ENCODE measurements at regions not wholly inside any gene's neighbourhood (a gene's known extent, or its start where the extent isn't known, plus 50 kb on each side); places are given as distances from the start of the nearest gene placed in this dataset.
A peak's percentile ranks its signal among the peaks of the same experiment; 100 is the strongest.

DNA sequence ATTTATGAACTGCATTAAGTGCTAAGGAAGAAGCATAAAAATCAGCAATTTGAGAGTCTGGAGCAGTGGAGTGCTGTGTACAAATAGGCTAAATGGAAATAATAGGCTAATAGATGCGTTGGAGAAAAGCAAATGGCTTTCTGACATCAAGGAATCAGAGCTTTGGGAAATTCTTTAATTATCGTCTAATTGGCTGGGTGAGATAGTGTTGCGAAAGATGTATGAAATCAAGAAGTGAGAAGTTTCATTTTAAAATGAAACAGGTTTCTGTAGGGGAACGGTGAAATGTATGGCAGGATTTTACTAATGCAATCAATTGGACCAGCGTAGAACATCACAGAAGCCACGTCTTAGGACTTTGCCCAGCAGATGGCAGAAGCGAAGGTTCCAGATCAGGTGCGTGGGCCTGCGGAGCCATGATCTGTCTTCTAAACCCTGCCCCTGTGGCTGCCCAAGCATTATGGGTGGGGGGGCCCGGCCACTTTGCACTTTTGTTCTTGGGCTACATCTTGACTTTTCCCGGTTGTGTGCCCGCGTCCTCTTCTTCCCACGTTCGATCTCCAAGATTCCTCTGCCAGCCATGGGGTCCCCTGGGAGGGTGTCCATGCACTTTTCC lies 118.5 kb upstream of the SHISA3 start:
- 100% methylated on average over 1 of the region's 15 CpGs for WGBS (ENCODE audit: extremely low coverage, insufficient coverage, insufficient read length)
- Histone ChIP-seq H3K79me2 (ENCODE audit: control insufficient read depth, insufficient read depth, low read length, poor library complexity) (no peaks in the 10 kb centered on the region), H3K4me1 (ENCODE audit: control insufficient read depth in 1 of 2, insufficient read depth in 2 of 2, low read length in 2 of 2) (no peaks in the 10 kb centered on the region), H2BK120ac (ENCODE audit: insufficient read depth, low read length, poor library complexity) (no peak overlapping the region), H4K12ac (ENCODE audit: low read depth, low read length) (no peak overlapping the region), H4K8ac (ENCODE audit: low read depth, low read length) (no peak overlapping the region), H3K79me1 (ENCODE audit: low read length) (no peaks in the 10 kb centered on the region), H3K4ac (ENCODE audit: low read depth, low read length) (no peak overlapping the region), H2AFZ (ENCODE audit: insufficient read depth, low read length, poor library complexity) (no peak overlapping the region), H3K27me3 (ENCODE audit: insufficient read depth, low read length) (no peaks in the 10 kb centered on the region), H3K14ac (ENCODE audit: low read length) (no peak overlapping the region), H3K27ac (ENCODE audit: low read depth, low read length) (no peak overlapping the region), H3K23ac (ENCODE audit: low read length) (no peak overlapping the region), H3K4me2 (ENCODE audit: low read length) (no peak overlapping the region), H4K91ac (ENCODE audit: low read depth, low read length) (no peak overlapping the region), H3K36me3 (ENCODE audit: control insufficient read depth in 1 of 2, insufficient read depth in 2 of 2, low read length in 2 of 2) (no peaks in the 10 kb centered on the region), H2AK5ac (ENCODE audit: low read length) (no peak overlapping the region), H3K18ac (ENCODE audit: low read length) (no peak overlapping the region), H3K9ac (ENCODE audit: low read length) (no peak overlapping the region), H3K4me3 (ENCODE audit: low read depth, low read length) (no peak overlapping the region), H2BK12ac (ENCODE audit: low read length) (no peak overlapping the region), H3K9me3 (ENCODE audit: insufficient read depth, low read depth, low read length) (no peaks in the 10 kb centered on the region), H2BK5ac (ENCODE audit: low read depth, low read length, poor library complexity) (no peak overlapping the region)
- no peak for DNase-seq

DNA sequence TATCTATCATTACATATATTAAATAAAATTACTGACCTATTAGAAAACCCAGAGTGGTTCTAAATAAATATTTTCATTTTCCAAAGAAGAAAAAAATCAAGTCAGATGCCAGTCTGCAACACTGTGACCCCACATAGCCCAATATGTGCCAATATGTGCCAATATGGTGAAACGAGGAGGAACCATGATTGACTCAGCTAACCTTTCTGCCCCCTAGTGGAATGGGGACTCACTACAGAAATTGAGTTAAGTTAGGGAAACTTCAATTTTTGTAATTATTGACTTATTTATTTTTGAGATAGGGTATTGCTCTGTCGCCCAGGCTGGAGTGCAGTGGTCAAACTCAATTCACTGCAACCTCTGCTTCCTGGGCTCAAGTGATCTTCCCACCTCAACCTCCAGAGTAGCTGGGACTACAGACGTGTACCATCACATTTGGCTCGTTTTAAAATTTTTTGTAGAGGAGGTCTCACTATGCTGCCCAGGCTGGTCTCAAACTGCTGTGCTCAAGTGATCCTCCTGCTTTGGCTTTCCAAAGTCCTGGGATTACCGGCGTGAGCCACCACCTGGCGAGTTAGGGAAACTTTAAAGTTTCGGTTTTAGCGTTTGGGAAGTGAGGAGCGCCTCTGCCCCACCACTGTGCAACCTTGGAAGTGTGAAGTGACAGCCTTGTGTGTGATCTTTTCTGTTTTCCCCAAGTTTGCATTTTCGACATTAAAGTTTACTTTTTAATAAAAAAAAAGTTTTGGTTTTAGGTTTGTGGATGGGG lies 116.8 kb upstream of the SHISA3 start:
- no peak overlapping the region for H3K18ac ChIP-seq (ENCODE audit: low read length)
- no peaks in the 10 kb centered on the region for H3K9me3 ChIP-seq (ENCODE audit: insufficient read depth, low read depth, low read length)
- no peak overlapping the region for H2BK5ac ChIP-seq (ENCODE audit: low read depth, low read length, poor library complexity)
- no peak overlapping the region for H3K9ac ChIP-seq (ENCODE audit: low read length)
- H2AK5ac ChIP-seq (ENCODE audit: low read length) = no peak overlapping the region
- no peak overlapping the region for H2BK12ac ChIP-seq (ENCODE audit: low read length)
- no peak overlapping the region for H3K23ac ChIP-seq (ENCODE audit: low read length)
- H3K4ac ChIP-seq (ENCODE audit: low read depth, low read length) = no peak overlapping the region
- H2AFZ ChIP-seq (ENCODE audit: insufficient read depth, low read length, poor library complexity) = no peak overlapping the region
- no peak overlapping the region for H3K27ac ChIP-seq (ENCODE audit: low read depth, low read length)
- no peak overlapping the region for H3K14ac ChIP-seq (ENCODE audit: low read length)
- H3K4me1 ChIP-seq (ENCODE audit: control insufficient read depth in 1 of 2, insufficient read depth in 2 of 2, low read length in 2 of 2) = no peaks in the 10 kb centered on the region
- H2BK120ac ChIP-seq (ENCODE audit: insufficient read depth, low read length, poor library complexity) = no peak overlapping the region
- no peaks in the 10 kb centered on the region for H3K36me3 ChIP-seq (ENCODE audit: control insufficient read depth in 1 of 2, insufficient read depth in 2 of 2, low read length in 2 of 2)
- no peaks in the 10 kb centered on the region for H3K27me3 ChIP-seq (ENCODE audit: insufficient read depth, low read length)
- no CpG with 5 or more reads among the region's 11 CpGs for WGBS (ENCODE audit: extremely low coverage, insufficient coverage, insufficient read length)
- peak in 1 of 2 donors; percentile 52 for DNase-seq
- H3K4me2 ChIP-seq (ENCODE audit: low read length) = no peak overlapping the region
- H4K8ac ChIP-seq (ENCODE audit: low read depth, low read length) = no peak overlapping the region
- H3K4me3 ChIP-seq (ENCODE audit: low read depth, low read length) = no peak overlapping the region
- no peaks in the 10 kb centered on the region for H3K79me1 ChIP-seq (ENCODE audit: low read length)
- no peak overlapping the region for H4K91ac ChIP-seq (ENCODE audit: low read depth, low read length)
- no peaks in the 10 kb centered on the region for H3K79me2 ChIP-seq (ENCODE audit: control insufficient read depth, insufficient read depth, low read length, poor library complexity)
- no peak overlapping the region for H4K12ac ChIP-seq (ENCODE audit: low read depth, low read length)

DNA sequence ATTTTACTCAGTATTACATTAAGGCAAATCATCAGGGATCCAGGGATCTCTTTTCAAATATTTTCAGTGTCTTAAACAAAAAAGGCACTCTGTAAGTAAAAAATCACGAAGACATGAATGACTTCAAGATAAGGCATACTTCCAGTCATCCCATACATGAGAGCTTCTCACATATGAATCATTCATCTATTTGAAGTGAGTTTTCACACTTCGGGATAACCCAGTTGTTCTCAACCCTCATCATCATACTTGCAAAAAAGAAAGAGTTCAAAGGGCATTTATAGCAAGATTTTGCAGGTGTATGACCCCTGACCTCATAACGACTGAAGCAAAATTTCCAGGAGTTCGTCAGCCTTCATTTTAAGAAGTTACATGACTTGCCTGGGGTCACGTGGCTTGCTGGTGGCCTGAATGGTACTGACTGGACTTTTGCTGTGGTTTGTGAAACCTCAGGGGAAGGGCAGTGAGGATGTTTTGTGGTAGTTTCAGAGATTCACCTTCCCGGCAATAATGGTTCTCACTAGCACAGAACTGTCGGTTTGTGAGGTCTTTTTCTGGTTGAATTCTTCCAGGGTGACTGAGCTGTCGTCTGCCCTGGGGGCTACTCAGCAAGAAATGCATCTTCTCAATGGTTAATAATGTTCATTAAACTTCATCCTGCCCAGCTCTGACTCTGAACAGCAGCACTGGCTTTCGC lies 115.8 kb upstream of the SHISA3 start:
- Histone ChIP-seq H2BK5ac (ENCODE audit: low read depth, low read length, poor library complexity) (no peak overlapping the region), H4K91ac (ENCODE audit: low read depth, low read length) (no peak overlapping the region), H2AFZ (ENCODE audit: insufficient read depth, low read length, poor library complexity) (no peak overlapping the region), H3K4me2 (ENCODE audit: low read length) (peak overlapping the region; percentile 34), H2BK12ac (ENCODE audit: low read length) (no peak overlapping the region), H2AK5ac (ENCODE audit: low read length) (no peak overlapping the region), H3K79me2 (ENCODE audit: control insufficient read depth, insufficient read depth, low read length, poor library complexity) (no peaks in the 10 kb centered on the region), H3K23ac (ENCODE audit: low read length) (no peak overlapping the region), H3K9ac (ENCODE audit: low read length) (no peak overlapping the region), H3K18ac (ENCODE audit: low read length) (no peak overlapping the region), H4K12ac (ENCODE audit: low read depth, low read length) (no peak overlapping the region), H3K14ac (ENCODE audit: low read length) (no peak overlapping the region), H3K9me3 (ENCODE audit: insufficient read depth, low read depth, low read length) (no peaks in the 10 kb centered on the region), H4K8ac (ENCODE audit: low read depth, low read length) (no peak overlapping the region), H3K27me3 (ENCODE audit: insufficient read depth, low read length) (no peaks in the 10 kb centered on the region), H3K27ac (ENCODE audit: low read depth, low read length) (no peak overlapping the region), H3K4me3 (ENCODE audit: low read depth, low read length) (no peak overlapping the region), H3K4me1 (ENCODE audit: control insufficient read depth in 1 of 2, insufficient read depth in 2 of 2, low read length in 2 of 2) (no peaks in the 10 kb centered on the region), H3K4ac (ENCODE audit: low read depth, low read length) (no peak overlapping the region), H3K36me3 (ENCODE audit: control insufficient read depth in 1 of 2, insufficient read depth in 2 of 2, low read length in 2 of 2) (no peaks in the 10 kb centered on the region), H2BK120ac (ENCODE audit: insufficient read depth, low read length, poor library complexity) (no peak overlapping the region), H3K79me1 (ENCODE audit: low read length) (no peaks in the 10 kb centered on the region)
- DNase-seq = peak in 1 of 2 donors; percentile 2
- no CpG with 5 or more reads among the region's 9 CpGs for WGBS (ENCODE audit: extremely low coverage, insufficient coverage, insufficient read length)

DNA sequence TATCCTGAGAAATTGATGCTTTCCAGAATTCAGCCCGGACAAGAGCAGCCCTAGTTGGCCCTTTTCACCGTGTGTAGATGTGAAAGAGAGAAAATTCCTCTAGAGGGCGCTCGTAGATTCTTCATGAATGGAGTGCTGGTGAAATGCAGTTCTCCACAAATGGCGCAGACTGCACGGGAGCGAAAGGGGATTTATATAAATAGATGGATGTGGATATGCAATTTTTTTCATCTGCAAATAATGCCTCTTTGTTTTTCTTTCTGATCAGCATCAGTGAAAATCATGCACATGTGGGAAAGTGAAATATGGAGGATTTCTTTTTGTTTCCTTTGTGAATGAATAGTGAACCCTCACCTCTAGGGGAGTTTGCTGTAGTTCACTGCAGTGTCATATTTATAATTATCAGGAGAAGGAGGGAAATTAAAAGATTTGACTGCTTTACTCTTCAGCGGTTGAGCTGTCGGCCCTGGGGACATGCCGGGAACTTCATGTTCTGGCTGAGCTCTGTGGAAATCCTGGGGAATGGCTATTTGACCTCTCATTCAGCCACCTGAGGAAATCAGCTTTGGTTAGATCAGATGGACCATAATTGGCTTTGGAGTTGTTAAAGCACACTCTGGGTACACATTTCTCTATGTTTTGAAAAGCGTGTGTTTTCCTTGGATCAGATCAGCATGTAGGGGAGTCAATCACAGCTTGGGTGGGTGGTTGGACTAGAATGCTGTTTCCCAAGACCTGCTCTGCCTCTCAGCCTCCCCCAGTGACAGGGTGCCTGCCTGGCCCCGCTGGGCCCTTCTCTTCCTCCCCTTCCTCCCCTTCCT lies 115.0 kb upstream of the SHISA3 start:
- Histone ChIP-seq H2BK12ac (ENCODE audit: low read length) (no peak overlapping the region), H4K12ac (ENCODE audit: low read depth, low read length) (no peak overlapping the region), H2AK5ac (ENCODE audit: low read length) (no peak overlapping the region), H2BK120ac (ENCODE audit: insufficient read depth, low read length, poor library complexity) (no peak overlapping the region), H3K4me3 (ENCODE audit: low read depth, low read length) (no peak overlapping the region), H3K79me2 (ENCODE audit: control insufficient read depth, insufficient read depth, low read length, poor library complexity) (no peaks in the 10 kb centered on the region), H3K79me1 (ENCODE audit: low read length) (no peaks in the 10 kb centered on the region), H3K18ac (ENCODE audit: low read length) (no peak overlapping the region), H3K4me2 (ENCODE audit: low read length) (peak overlapping the region; percentile 34), H3K9ac (ENCODE audit: low read length) (no peak overlapping the region), H2BK5ac (ENCODE audit: low read depth, low read length, poor library complexity) (no peak overlapping the region), H2AFZ (ENCODE audit: insufficient read depth, low read length, poor library complexity) (no peak overlapping the region), H3K14ac (ENCODE audit: low read length) (no peak overlapping the region), H3K27ac (ENCODE audit: low read depth, low read length) (no peak overlapping the region), H4K91ac (ENCODE audit: low read depth, low read length) (no peak overlapping the region), H3K4ac (ENCODE audit: low read depth, low read length) (no peak overlapping the region), H3K4me1 (ENCODE audit: control insufficient read depth in 1 of 2, insufficient read depth in 2 of 2, low read length in 2 of 2) (no peaks in the 10 kb centered on the region), H3K27me3 (ENCODE audit: insufficient read depth, low read length) (no peaks in the 10 kb centered on the region), H3K9me3 (ENCODE audit: insufficient read depth, low read depth, low read length) (no peaks in the 10 kb centered on the region), H3K23ac (ENCODE audit: low read length) (no peak overlapping the region), H3K36me3 (ENCODE audit: control insufficient read depth in 1 of 2, insufficient read depth in 2 of 2, low read length in 2 of 2) (no peaks in the 10 kb centered on the region), H4K8ac (ENCODE audit: low read depth, low read length) (no peak overlapping the region)
- DNase-seq = peak; percentile 48 to 81
- no CpG with 5 or more reads among the region's 12 CpGs for WGBS (ENCODE audit: extremely low coverage, insufficient coverage, insufficient read length)
